ENCODE measurements at regions not wholly inside any gene's neighbourhood (a gene's known extent, or its start where the extent isn't known, plus 50 kb on each side); places are given as distances from the start of the nearest gene placed in this dataset.

GRCh38 chr2:53247956-53248735, 519.5 kb upstream of the CHAC2 start:
- Histone ChIP-seq H3K27me3 (ENCODE audit: low read length) (no peaks in the 10 kb centered on the region), H3K27ac (ENCODE audit: low read depth, low read length) (no peak overlapping the region), H3K36me3 (ENCODE audit: low read length) (no peaks in the 10 kb centered on the region), H3K9me2 (replicated peaks; ENCODE audit: insufficient read depth, low read length) (no peaks in the 10 kb centered on the region), H3K4me3 (ENCODE audit: insufficient read depth, low read length, poor library complexity, severe bottlenecking) (no peak overlapping the region), H2AFZ (ENCODE audit: low read depth, low read length, severe bottlenecking) (no peak overlapping the region), H3F3A (ENCODE audit: insufficient read depth) (no peaks in the 10 kb centered on the region), H4K20me1 (ENCODE audit: low read depth, low read length) (no peaks in the 10 kb centered on the region), H3K9me3 (ENCODE audit: insufficient read depth, low read length) (no peaks in the 10 kb centered on the region), H3K79me2 (ENCODE audit: insufficient read depth, low read length) (no peaks in the 10 kb centered on the region), H3K4me2 (ENCODE audit: low read depth, low read length, poor library complexity, severe bottlenecking) (no peak overlapping the region), H3K9ac (ENCODE audit: low read length) (no peak overlapping the region)
- TF ChIP-seq CTCF (IDR thresholded peaks at IDR 0.05; ENCODE audit: insufficient read depth, low read length, poor library complexity, severe bottlenecking) (no peak), EZH2phosphoT487 (conservative IDR thresholded peaks at IDR 0.05; ENCODE audit: low read length) (no peak)

DNA sequence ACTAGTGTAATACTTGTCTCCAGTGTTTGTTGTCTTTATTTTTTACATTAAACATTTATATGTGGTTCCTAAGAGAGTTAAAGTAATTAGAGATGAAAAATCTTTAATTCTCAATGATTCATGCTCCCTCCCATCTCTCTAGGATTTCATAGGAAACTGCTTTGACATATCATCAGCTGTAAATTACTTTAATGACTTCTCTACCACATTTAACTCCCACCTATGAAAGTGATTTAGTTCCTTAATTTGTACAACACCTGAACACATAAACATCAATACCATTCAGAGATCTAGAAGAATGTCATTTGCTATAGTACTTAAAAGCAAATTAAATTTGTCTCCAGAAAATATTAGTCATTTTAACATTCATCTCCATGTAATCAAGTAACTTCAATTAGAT, 524.2 kb upstream of the CHAC2 start:
- Histone ChIP-seq H3K4me2 (ENCODE audit: low read depth, low read length, poor library complexity, severe bottlenecking) (no peak overlapping the region), H3K9ac (ENCODE audit: low read length) (no peak overlapping the region), H4K20me1 (ENCODE audit: low read depth, low read length) (no peaks in the 10 kb centered on the region), H3K4me3 (ENCODE audit: insufficient read depth, low read length, poor library complexity, severe bottlenecking) (no peak overlapping the region), H3F3A (ENCODE audit: insufficient read depth) (no peaks in the 10 kb centered on the region), H3K9me3 (ENCODE audit: insufficient read depth, low read length) (no peaks in the 10 kb centered on the region), H3K27ac (ENCODE audit: low read depth, low read length) (no peak overlapping the region), H3K27me3 (ENCODE audit: low read length) (no peaks in the 10 kb centered on the region), H3K36me3 (ENCODE audit: low read length) (no peaks in the 10 kb centered on the region), H3K9me2 (replicated peaks; ENCODE audit: insufficient read depth, low read length) (no peaks in the 10 kb centered on the region; the same call in 1 of the 2 replicates), H3K79me2 (ENCODE audit: insufficient read depth, low read length) (no peaks in the 10 kb centered on the region), H2AFZ (ENCODE audit: low read depth, low read length, severe bottlenecking) (no peak overlapping the region)
- TF ChIP-seq EZH2phosphoT487 (conservative IDR thresholded peaks at IDR 0.05; ENCODE audit: low read length) (no peak), CTCF (IDR thresholded peaks at IDR 0.05; ENCODE audit: insufficient read depth, low read length, poor library complexity, severe bottlenecking) (no peak)

DNA sequence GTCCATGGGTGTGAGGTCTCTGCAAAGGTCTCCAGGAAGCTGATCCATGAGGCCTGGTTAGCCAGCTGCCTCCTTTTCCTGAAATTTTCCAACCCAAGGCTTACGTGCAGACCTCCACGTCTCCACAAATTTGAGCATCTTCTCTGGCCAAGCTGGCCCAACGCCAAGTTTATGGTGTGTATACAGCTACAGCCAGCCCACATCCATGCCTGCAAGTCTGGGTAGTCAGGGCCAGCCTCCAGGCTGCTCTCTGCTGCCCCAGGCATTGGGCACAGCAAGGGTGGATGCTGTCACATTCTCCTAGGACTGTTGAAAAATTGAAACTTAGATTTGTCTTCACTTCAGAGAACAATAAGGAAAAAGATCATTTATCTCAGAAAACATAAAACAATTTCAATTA, 525.5 kb upstream of the CHAC2 start:
- Histone ChIP-seq H3F3A (ENCODE audit: insufficient read depth) (no peaks in the 10 kb centered on the region), H3K79me2 (ENCODE audit: insufficient read depth, low read length) (no peaks in the 10 kb centered on the region), H3K4me3 (ENCODE audit: insufficient read depth, low read length, poor library complexity, severe bottlenecking) (no peak overlapping the region), H3K9me3 (ENCODE audit: insufficient read depth, low read length) (no peaks in the 10 kb centered on the region), H3K4me2 (ENCODE audit: low read depth, low read length, poor library complexity, severe bottlenecking) (no peak overlapping the region), H3K27ac (ENCODE audit: low read depth, low read length) (no peak overlapping the region), H4K20me1 (ENCODE audit: low read depth, low read length) (no peaks in the 10 kb centered on the region), H3K36me3 (ENCODE audit: low read length) (no peaks in the 10 kb centered on the region), H3K9me2 (replicated peaks; ENCODE audit: insufficient read depth, low read length) (no peaks in the 10 kb centered on the region; the same call in 1 of the 2 replicates), H2AFZ (ENCODE audit: low read depth, low read length, severe bottlenecking) (no peak overlapping the region), H3K27me3 (ENCODE audit: low read length) (no peaks in the 10 kb centered on the region), H3K9ac (ENCODE audit: low read length) (no peak overlapping the region)
- no peak for TF ChIP-seq CTCF (IDR thresholded peaks at IDR 0.05; ENCODE audit: insufficient read depth, low read length, poor library complexity, severe bottlenecking)
- no peak for TF ChIP-seq EZH2phosphoT487 (conservative IDR thresholded peaks at IDR 0.05; ENCODE audit: low read length)

Data from SU-DHL-6 (cell line).